WTC11 (cell line): ENCODE measurements at regions not wholly inside any gene's neighbourhood (a gene's known extent, or its start where the extent isn't known, plus 50 kb on each side); places are given as distances from the start of the nearest gene placed in this dataset.

Experiments
- FOXK1 ChIP-seq: sonication (generic); formaldehyde crosslinking; IDR thresholded peaks from 2 replicates; pipeline ENCODE4 v1.8.0; 2022; ENCODE audit warnings: mild to moderate bottlenecking, moderate library complexity, missing genetic modification reagents
- MAX ChIP-seq: sonication (generic); formaldehyde crosslinking; IDR thresholded peaks from 2 replicates; pipeline ENCODE4 v1.8.0; 2022; ENCODE audit warnings: mild to moderate bottlenecking, missing genetic modification reagents
- NFE2L1 ChIP-seq: sonication (generic); formaldehyde crosslinking; IDR thresholded peaks from 2 replicates; pipeline ENCODE4 v1.8.1; 2023; ENCODE audit warnings: missing genetic modification reagents
- ZNF396 ChIP-seq: fragments of 250-450 bp; sonication (Bioruptor Pico); IDR thresholded peaks from 2 replicates; pipeline ENCODE4 v1.8.0; 2021; ENCODE audit warnings: mild to moderate bottlenecking, moderate library complexity, borderline replicate concordance
- TF ChIP-seq, protein P1 (sequence below): fragments of 200-600 bp; IDR thresholded peaks from 2 replicates; pipeline ENCODE4 v1.8.0; 2022; ENCODE audit warnings: antibody characterized with exemption
- TF ChIP-seq, protein P2 (sequence below): sonication (generic); formaldehyde crosslinking; IDR thresholded peaks from 2 replicates; pipeline ENCODE4 v1.8.1; 2023; ENCODE audit warnings: mild to moderate bottlenecking, missing genetic modification reagents, moderate library complexity
- TF ChIP-seq, protein P3 (sequence below): sonication (generic); formaldehyde crosslinking; IDR thresholded peaks from 2 replicates; pipeline ENCODE4 v1.8.1; 2023; ENCODE audit warnings: mild to moderate bottlenecking, missing genetic modification reagents, moderate library complexity

DNA sequence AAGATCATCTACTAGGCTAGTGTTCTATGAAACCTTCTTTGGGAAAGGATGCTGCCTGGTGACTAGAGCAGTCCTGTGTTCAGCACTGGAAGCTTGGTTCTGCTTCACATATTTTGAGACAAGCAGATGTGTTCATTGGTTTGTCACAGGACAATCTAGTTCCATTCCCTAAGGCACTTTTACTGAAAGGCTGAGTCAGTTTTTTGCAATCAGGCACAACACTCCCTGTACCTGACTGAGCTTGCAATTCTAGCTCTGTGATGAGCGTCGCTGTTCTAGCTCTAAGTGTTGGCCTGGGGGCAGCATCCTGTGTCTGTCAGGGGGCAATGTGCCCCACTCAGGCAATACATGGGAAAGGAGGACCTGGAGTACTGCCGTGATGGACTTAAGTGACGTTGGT, 144.4 kb downstream of the CAND1 start:
- TF ChIP-seq, protein P1, sequence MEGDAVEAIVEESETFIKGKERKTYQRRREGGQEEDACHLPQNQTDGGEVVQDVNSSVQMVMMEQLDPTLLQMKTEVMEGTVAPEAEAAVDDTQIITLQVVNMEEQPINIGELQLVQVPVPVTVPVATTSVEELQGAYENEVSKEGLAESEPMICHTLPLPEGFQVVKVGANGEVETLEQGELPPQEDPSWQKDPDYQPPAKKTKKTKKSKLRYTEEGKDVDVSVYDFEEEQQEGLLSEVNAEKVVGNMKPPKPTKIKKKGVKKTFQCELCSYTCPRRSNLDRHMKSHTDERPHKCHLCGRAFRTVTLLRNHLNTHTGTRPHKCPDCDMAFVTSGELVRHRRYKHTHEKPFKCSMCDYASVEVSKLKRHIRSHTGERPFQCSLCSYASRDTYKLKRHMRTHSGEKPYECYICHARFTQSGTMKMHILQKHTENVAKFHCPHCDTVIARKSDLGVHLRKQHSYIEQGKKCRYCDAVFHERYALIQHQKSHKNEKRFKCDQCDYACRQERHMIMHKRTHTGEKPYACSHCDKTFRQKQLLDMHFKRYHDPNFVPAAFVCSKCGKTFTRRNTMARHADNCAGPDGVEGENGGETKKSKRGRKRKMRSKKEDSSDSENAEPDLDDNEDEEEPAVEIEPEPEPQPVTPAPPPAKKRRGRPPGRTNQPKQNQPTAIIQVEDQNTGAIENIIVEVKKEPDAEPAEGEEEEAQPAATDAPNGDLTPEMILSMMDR, result no peak
- TF ChIP-seq, protein P2, sequence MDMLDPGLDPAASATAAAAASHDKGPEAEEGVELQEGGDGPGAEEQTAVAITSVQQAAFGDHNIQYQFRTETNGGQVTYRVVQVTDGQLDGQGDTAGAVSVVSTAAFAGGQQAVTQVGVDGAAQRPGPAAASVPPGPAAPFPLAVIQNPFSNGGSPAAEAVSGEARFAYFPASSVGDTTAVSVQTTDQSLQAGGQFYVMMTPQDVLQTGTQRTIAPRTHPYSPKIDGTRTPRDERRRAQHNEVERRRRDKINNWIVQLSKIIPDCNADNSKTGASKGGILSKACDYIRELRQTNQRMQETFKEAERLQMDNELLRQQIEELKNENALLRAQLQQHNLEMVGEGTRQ, result no peak
- TF ChIP-seq MAX, result no peak
- TF ChIP-seq ZNF396, result no peak
- TF ChIP-seq FOXK1 (CRISPR knock-in tag), result no peak
- no peak for TF ChIP-seq NFE2L1 (CRISPR knock-in tag)
- TF ChIP-seq, protein P3, sequence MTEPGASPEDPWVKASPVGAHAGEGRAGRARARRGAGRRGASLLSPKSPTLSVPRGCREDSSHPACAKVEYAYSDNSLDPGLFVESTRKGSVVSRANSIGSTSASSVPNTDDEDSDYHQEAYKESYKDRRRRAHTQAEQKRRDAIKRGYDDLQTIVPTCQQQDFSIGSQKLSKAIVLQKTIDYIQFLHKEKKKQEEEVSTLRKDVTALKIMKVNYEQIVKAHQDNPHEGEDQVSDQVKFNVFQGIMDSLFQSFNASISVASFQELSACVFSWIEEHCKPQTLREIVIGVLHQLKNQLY (CRISPR knock-in tag), result no peak
